GM12873 (cell line): ENCODE measurements at regions not wholly inside any gene's neighbourhood (a gene's known extent, or its start where the extent isn't known, plus 50 kb on each side); places are given as distances from the start of the nearest gene placed in this dataset.

Experiments
- TF ChIP-seq, protein P1 (sequence below): IDR thresholded peaks from 2 replicates; pipeline ENCODE4 v1.5.1; 2012; ENCODE audit warnings: low read depth, mild to moderate bottlenecking, moderate library complexity, low read length, control low read depth; ENCODE audit not compliant: insufficient read depth; ENCODE audit errors: missing control alignments

DNA sequence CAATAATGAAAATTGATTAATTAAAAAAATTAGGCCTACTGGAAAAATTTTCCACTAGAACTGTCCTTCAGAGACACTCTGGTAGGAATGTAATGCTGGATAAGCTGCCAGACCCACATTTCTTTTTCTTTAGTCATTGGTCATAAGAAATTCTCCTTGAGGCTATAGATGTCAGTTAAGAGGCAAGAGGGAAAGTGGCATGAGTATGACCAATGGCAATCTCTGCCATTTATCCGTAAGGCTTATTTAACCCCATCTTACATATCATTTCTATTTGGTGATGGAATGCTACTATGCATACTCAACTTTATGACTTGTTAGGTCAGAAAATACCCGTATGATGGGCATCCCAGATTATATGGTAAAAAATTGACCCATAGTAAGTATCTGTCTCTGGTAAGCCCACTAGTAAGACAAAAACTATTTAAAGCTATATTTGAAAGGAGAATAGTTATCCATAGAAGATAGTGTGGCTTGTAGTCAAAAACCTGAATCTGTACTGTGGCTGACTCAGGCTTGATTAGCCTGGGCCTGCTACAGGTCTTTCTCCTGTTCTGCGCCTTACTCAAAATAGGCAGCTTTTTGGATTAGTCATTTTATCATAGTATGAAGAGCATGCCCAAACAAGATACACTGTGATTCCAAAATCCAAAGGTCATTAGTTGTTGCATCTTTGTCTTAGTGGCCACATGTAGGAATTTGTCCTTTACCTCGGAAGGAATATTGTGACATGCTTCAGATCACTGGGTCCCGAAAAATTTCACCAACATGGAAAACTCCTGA, 314.7 kb downstream of the PYDC2 start:
- TF ChIP-seq, protein P1, sequence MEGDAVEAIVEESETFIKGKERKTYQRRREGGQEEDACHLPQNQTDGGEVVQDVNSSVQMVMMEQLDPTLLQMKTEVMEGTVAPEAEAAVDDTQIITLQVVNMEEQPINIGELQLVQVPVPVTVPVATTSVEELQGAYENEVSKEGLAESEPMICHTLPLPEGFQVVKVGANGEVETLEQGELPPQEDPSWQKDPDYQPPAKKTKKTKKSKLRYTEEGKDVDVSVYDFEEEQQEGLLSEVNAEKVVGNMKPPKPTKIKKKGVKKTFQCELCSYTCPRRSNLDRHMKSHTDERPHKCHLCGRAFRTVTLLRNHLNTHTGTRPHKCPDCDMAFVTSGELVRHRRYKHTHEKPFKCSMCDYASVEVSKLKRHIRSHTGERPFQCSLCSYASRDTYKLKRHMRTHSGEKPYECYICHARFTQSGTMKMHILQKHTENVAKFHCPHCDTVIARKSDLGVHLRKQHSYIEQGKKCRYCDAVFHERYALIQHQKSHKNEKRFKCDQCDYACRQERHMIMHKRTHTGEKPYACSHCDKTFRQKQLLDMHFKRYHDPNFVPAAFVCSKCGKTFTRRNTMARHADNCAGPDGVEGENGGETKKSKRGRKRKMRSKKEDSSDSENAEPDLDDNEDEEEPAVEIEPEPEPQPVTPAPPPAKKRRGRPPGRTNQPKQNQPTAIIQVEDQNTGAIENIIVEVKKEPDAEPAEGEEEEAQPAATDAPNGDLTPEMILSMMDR = no peak

DNA sequence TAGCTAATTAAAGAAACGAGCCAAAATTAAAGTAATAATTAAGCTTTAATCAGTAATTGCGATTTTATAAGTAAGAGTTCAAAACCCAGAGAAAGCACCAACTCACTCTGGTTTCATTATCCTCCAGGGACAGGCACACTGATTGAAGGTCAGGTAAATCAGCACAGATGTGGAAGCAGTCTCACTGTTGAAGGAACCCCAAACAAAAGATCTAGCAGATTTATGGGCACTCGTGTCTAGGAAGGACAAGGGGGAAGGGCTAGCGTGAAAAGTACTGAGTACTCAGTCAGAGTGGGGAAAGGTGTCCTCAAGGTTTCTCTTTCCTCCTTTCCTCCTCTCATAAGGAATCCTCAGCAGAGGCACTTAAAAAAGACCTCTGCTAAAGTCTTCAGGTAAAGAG, 320.1 kb downstream of the PYDC2 start:
- TF ChIP-seq, protein P1 = no peak

DNA sequence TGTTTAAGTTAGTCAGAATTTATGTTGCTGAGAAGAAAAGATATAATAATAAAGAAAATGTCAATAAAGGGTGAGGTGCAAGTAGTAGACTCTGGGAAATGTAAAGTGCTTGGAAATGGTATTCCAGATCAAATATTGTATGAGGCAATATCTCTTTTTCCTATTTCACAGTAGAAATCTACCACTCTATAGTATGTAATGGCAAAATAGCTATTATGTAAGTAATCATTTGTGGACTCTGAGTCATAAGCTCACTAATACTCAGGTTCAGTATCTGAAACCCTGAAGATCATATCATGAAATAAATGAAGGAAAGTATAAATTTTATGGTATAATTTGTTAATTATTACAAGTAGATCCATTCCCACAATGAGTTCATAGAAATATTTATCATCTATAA, 322.1 kb downstream of the PYDC2 start:
- TF ChIP-seq, protein P1 = no peak

DNA sequence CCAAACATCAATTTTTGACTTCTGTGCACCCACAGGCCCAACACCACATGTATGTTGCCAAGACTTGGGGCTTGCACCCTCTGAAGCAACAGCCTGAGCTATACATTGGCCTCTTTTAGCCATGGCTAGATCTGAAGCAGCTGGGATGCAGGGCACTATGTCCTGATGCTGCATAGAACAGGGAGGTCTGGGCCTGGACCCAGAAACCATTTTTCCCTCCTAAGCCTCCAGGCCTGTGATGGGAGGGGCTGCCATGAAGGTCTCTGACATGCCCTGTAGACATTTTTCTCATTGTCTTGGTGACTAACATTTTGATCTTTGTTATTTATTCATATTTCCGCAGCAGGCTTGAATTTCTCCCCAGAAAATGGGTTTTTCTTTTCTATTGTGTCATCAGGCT, 330.0 kb downstream of the PYDC2 start:
- TF ChIP-seq, protein P1 = no peak

DNA sequence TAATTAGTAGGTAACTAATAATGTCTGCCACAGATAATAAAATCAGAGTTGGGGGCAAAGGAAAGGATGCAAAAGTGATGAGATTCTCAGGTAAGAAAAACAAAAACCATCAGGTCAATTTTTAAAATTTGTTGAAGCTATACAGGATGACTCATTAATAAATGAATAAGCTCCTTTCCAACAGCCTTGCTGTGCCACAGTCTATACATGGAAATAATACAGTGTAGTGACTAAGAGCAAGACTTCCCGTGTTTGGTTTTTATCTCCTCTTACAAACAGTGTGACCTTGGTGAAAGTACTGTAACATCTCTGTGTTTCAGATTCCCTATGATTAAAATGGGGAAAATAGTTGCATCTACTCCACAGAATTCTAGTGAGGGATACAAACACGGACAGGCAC, 331.6 kb downstream of the PYDC2 start:
- TF ChIP-seq, protein P1 = no peak

DNA sequence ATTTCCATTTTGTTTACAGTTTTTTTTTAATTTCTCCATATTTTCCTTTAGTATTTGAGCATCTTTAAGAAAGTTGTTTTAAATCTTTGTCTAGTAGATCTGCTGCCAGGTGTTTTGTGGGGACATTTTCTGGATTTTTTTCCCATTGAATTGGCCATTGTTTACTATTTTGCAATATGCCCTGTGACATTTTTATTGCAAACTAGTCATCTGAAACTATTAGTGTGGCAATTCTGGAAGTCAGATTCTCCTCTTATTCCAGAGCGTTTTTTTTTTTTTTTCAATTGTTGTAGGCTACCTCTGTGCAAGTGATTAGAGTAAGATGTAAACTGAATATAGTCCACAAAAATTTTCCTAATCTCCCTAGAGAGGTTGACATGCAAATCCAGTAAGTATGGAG, 334.2 kb downstream of the PYDC2 start:
- TF ChIP-seq, protein P1 = no peak

DNA sequence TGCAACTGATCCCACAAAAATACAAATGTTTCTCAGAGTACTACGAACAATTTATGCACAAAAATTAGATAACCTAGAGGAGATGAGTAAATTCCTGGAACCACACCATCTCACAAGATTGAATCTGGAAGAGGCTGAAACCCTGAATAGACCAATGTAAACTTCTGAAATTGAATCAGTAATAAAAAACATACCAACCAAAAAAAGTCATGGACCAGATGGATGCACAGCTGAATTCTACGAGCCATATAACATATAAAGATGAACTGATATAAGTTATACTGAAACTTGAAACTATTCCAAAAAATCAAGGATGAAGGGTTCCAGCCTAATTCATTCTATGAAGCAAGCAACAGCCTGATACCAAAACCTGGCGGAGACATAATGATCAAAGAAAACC, 336.3 kb downstream of the PYDC2 start:
- TF ChIP-seq, protein P1 = no peak
